ENCODE measurements at regions not wholly inside any gene's neighbourhood (a gene's known extent, or its start where the extent isn't known, plus 50 kb on each side); places are given as distances from the start of the nearest gene placed in this dataset.
"Not testable (repeated sequence)": the region's sequence is repeated elsewhere in the genome, so short reads cannot be mapped to it uniquely, and the experiment has no call there.

- no peak for DNase-seq
Observed at GRCh38 chr6:11885159-11885558, 106.6 kb upstream of the ADTRP start.

- not testable (repeated sequence) for DNase-seq
Observed at GRCh38 chr6:11883471-11883870, 104.9 kb upstream of the ADTRP start.

GRCh38 chr6:11880156-11880555 lies 101.6 kb upstream of the ADTRP start:
- not testable (repeated sequence) for DNase-seq

- no peak for DNase-seq
Observed at GRCh38 chr6:11878735-11879134, 100.1 kb upstream of the ADTRP start.

- no peak for DNase-seq
Observed at GRCh38 chr6:11878029-11878428, 99.4 kb upstream of the ADTRP start.

- DNase-seq, result no peak
Observed at GRCh38 chr6:11876934-11877433, 98.4 kb upstream of the ADTRP start.

GRCh38 chr6:11875325-11876109 lies 96.9 kb upstream of the ADTRP start:
- no peak for DNase-seq

GRCh38 chr6:11869672-11870340 lies 91.2 kb upstream of the ADTRP start:
- no peak for DNase-seq

GRCh38 chr6:11868392-11868791 lies 89.8 kb upstream of the ADTRP start:
- DNase-seq, result no peak

- DNase-seq, result no peak
Observed at GRCh38 chr6:11865680-11866300, 87.2 kb upstream of the ADTRP start.

GRCh38 chr6:11858439-11858838 lies 79.8 kb upstream of the ADTRP start:
- DNase-seq, result no peak

GRCh38 chr6:11855743-11856142 lies 77.1 kb upstream of the ADTRP start:
- no peak for DNase-seq

- no peak for DNase-seq
Observed at GRCh38 chr6:11854408-11855165, 76.0 kb upstream of the ADTRP start.

GRCh38 chr6:11853678-11854407 lies 75.2 kb upstream of the ADTRP start:
- peak; percentile 19 for DNase-seq

GRCh38 chr6:11852061-11852651 lies 73.6 kb upstream of the ADTRP start:
- no peak for DNase-seq

- DNase-seq, result no peak
Observed at GRCh38 chr6:11851387-11851786, 72.8 kb upstream of the ADTRP start.

GRCh38 chr6:11848852-11849731 lies 70.5 kb upstream of the ADTRP start:
- DNase-seq, result no peak

- DNase-seq, result no peak
Observed at GRCh38 chr6:11848346-11848651, 69.7 kb upstream of the ADTRP start.

GRCh38 chr6:11847515-11848345 lies 69.1 kb upstream of the ADTRP start:
- DNase-seq, result no peak

- not testable (repeated sequence) for DNase-seq
Observed at GRCh38 chr6:11847068-11847467, 68.5 kb upstream of the ADTRP start.
